SK-N-SH (cell line): ENCODE measurements at regions not wholly inside any gene's neighbourhood (a gene's known extent, or its start where the extent isn't known, plus 50 kb on each side); places are given as distances from the start of the nearest gene placed in this dataset.

Experiments
- CTCF ChIA-PET: fragments of 300-600, 350-600 bp; formaldehyde crosslinking; extraction: SDS; loops from one replicate; lab custom pipeline; 2021; lab: Yijun Ruan, JAX
- POLR2A ChIA-PET: fragments of 350-600 bp; sonication (Branson Sonifier 250); formaldehyde crosslinking; extraction: SDS; loops from one replicate; lab custom pipeline; 2020; ENCODE audit warnings: antibody characterized with exemption, inconsistent platforms; lab: Yijun Ruan, JAX
- DNase-seq: peaks from one replicate; pipeline ENCODE4 v3.0.0; 2012
- H2AFZ ChIP-seq: fragments of 200-600 bp; sonication (generic); 2 replicates; pipeline ENCODE4 v1.8.1; 2016; ENCODE audit warnings: antibody characterized with exemption, mild to moderate bottlenecking, low read depth
- H3F3A ChIP-seq: fragments of 200-600 bp; sonication (generic); replicated peaks from 2 replicates; pipeline ENCODE3; 2016; ENCODE audit warnings: antibody characterized with exemption, mild to moderate bottlenecking; ENCODE audit not compliant: insufficient read depth
- H3K27ac ChIP-seq, 2 experiments: fragments of 200-500 bp in 1 of 2; fragments of 200-600 bp in 1 of 2; sonication (Bioruptor generic) in 1 of 2; sonication (generic), shearing (Covaris generic) in 1 of 2; 2 replicates each; pipeline versions ENCODE4 v1.5.1 to v1.6.1; 2014 to 2016; ENCODE audit warnings: low read depth in 2 of 2, inconsistent platforms in 1 of 2, low read length in 1 of 2, mild to moderate bottlenecking in 1 of 2, mixed read lengths in 1 of 2
- H3K27me3 ChIP-seq: fragments of 200-600 bp; sonication (generic), shearing (Covaris generic); 2 replicates; pipeline ENCODE4 v1.6.1; 2016; ENCODE audit warnings: mixed run types; ENCODE audit not compliant: insufficient read depth
- H3K36me3 ChIP-seq, 2 experiments: fragments of 200-500 bp in 1 of 2; fragments of 200-600 bp in 1 of 2; sonication (Bioruptor generic) in 1 of 2; sonication (generic) in 1 of 2; replicated peaks in 1 of 2; 2 replicates each; pipeline versions ENCODE3 to v1.5.1; 2014 to 2016; ENCODE audit warnings: low read length in 1 of 2, mild to moderate bottlenecking in 1 of 2; ENCODE audit not compliant: insufficient read depth in 2 of 2, control insufficient read depth in 1 of 2
- H3K4me1 ChIP-seq, 2 experiments: fragments of 200-500 bp in 1 of 2; fragments of 200-600 bp in 1 of 2; sonication (Bioruptor generic) in 1 of 2; sonication (generic), shearing (Covaris generic) in 1 of 2; 2 replicates each; pipeline versions ENCODE4 v1.5.1 to v1.6.1; 2014 to 2016; ENCODE audit warnings: low read depth in 1 of 2, low read length in 1 of 2, mixed run types in 1 of 2; ENCODE audit not compliant: insufficient read depth in 2 of 2, control insufficient read depth in 1 of 2
- H3K4me2 ChIP-seq: fragments of 200-600 bp; sonication (generic), shearing (Covaris generic); 2 replicates; pipeline ENCODE4 v1.6.1; 2017; ENCODE audit warnings: mixed run types
- H3K4me3 ChIP-seq, 2 experiments: fragments of 200-500 bp in 1 of 2; fragments of 200-600 bp in 1 of 2; sonication (Bioruptor generic) in 1 of 2; sonication (generic), shearing (Covaris generic) in 1 of 2; 2 replicates each; pipeline versions ENCODE4 v1.5.1 to v1.8.1; 2014 to 2016; ENCODE audit warnings: low read depth in 2 of 2, inconsistent platforms in 1 of 2, low read length in 1 of 2, mild to moderate bottlenecking in 1 of 2, mixed read lengths in 1 of 2, moderate library complexity in 1 of 2
- H3K79me2 ChIP-seq: fragments of 200-600 bp; sonication (generic); 2 replicates; pipeline ENCODE4 v1.8.1; 2017; ENCODE audit warnings: mild to moderate bottlenecking; ENCODE audit not compliant: insufficient read depth
- H3K9ac ChIP-seq: fragments of 200-600 bp; sonication (generic); 2 replicates; pipeline ENCODE4 v1.6.1; 2017; ENCODE audit warnings: mixed run types
- H3K9me2 ChIP-seq: fragments of 200-600 bp; sonication (generic); 2 replicates; pipeline ENCODE4 v1.6.1; 2017; ENCODE audit warnings: mixed run types
- H3K9me3 ChIP-seq: fragments of 200-600 bp; sonication (generic); 2 replicates; pipeline ENCODE4 v1.6.1; 2017; ENCODE audit warnings: mixed run types, mild to moderate bottlenecking, moderate library complexity
- H4K20me1 ChIP-seq: fragments of 200-600 bp; sonication (generic); 2 replicates; pipeline ENCODE4 v1.6.1; 2017; ENCODE audit warnings: mild to moderate bottlenecking, mixed run types; ENCODE audit not compliant: insufficient read depth
- EP300 ChIP-seq, 2 experiments: IDR thresholded peaks; 2 replicates each; pipeline versions ENCODE4 v1.4.0 to v1.6.1; 2012; ENCODE audit warnings: borderline replicate concordance in 1 of 2, low read depth in 1 of 2, low read length in 1 of 2
- MAX ChIP-seq: IDR thresholded peaks from 2 replicates; pipeline ENCODE4 v1.4.0; 2012; ENCODE audit warnings: low read depth
- MXI1 ChIP-seq: IDR thresholded peaks from 2 replicates; pipeline ENCODE4 v1.6.1; 2012; ENCODE audit warnings: mild to moderate bottlenecking, low read depth, low read length, improper control_type of control experiment
- NFIC ChIP-seq: IDR thresholded peaks from 2 replicates; pipeline ENCODE4 v1.4.0; 2012; ENCODE audit warnings: borderline replicate concordance
- RAD21 ChIP-seq: IDR thresholded peaks from 2 replicates; pipeline ENCODE4 v1.6.1; 2012; ENCODE audit warnings: mild to moderate bottlenecking, low read length
- TAF1 ChIP-seq: IDR thresholded peaks from 2 replicates; pipeline ENCODE4 v1.6.1; 2012; ENCODE audit warnings: low read depth, mild to moderate bottlenecking, low read length, moderate library complexity, borderline replicate concordance
- TCF12 ChIP-seq: IDR thresholded peaks from 2 replicates; pipeline ENCODE4 v1.4.0; 2012
- ZBTB33 ChIP-seq: IDR thresholded peaks from 2 replicates; pipeline ENCODE4 v1.4.0; 2012; ENCODE audit warnings: low read depth, borderline replicate concordance
- WGBS: methylation state at CpG from one replicate; pipeline ENCODE4 v1.1.6; 2017; ENCODE audit warnings: low lambda C conversion rate; 5-methylcytosine and 5-hydroxymethylcytosine counted together
- TF ChIP-seq, protein P1 (sequence below): fragments of 200-600 bp; sonication (generic); IDR thresholded peaks from 2 replicates; pipeline ENCODE4 v1.6.1; 2017; ENCODE audit warnings: antibody characterized with exemption, mild to moderate bottlenecking, moderate library complexity
- TF ChIP-seq, protein P2 (sequence below): IDR thresholded peaks from 2 replicates; pipeline ENCODE4; 2012
- TF ChIP-seq, protein P3 (sequence below): fragments of 150-350 bp; IDR thresholded peaks from 2 replicates; pipeline ENCODE4 v1.6.1; 2016; ENCODE audit warnings: mild to moderate bottlenecking, low read depth, low read length
- TF ChIP-seq, protein P4 (sequence below): IDR thresholded peaks from 2 replicates; pipeline ENCODE4 v1.4.0; 2012; ENCODE audit warnings: low read depth, borderline replicate concordance

GRCh38 chr10:35912615-35913569 lies 270.8 kb upstream of the FZD8 start:
- Histone ChIP-seq H3K9me2 (no peaks in the 10 kb centered on the region), H3K4me3 (no peak overlapping the region), H4K20me1 (no peaks in the 10 kb centered on the region), H3K36me3 (no peaks in the 10 kb centered on the region), H3K9ac (no peak overlapping the region), H3F3A (peaks cover 33% of the 10 kb centered on the region), H3K4me1 (peaks cover 3 to 10% of the 10 kb centered on the region in 2 experiments; a peak in 3 of 4 replicates), H3K4me2 (0 out of 2 replicates have a peak overlapping the region, but pooled peaks have one; percentile 2), H3K79me2 (no peaks in the 10 kb centered on the region), H2AFZ (peak overlapping the region; percentile 42; the same call in 1 of the 2 replicates), H3K27me3 (no peaks in the 10 kb centered on the region), H3K27ac (peak overlapping the region in 1 of 2 experiments; percentile 35; a peak in 2 of 4 replicates), H3K9me3 (no peaks in the 10 kb centered on the region)
- no peak for DNase-seq
- CTCF ChIA-PET = no interaction called here
- POLR2A ChIA-PET = no interaction called here
- 17% methylated on average over 6 of the region's 6 CpGs for WGBS
- TF ChIP-seq, protein P1, sequence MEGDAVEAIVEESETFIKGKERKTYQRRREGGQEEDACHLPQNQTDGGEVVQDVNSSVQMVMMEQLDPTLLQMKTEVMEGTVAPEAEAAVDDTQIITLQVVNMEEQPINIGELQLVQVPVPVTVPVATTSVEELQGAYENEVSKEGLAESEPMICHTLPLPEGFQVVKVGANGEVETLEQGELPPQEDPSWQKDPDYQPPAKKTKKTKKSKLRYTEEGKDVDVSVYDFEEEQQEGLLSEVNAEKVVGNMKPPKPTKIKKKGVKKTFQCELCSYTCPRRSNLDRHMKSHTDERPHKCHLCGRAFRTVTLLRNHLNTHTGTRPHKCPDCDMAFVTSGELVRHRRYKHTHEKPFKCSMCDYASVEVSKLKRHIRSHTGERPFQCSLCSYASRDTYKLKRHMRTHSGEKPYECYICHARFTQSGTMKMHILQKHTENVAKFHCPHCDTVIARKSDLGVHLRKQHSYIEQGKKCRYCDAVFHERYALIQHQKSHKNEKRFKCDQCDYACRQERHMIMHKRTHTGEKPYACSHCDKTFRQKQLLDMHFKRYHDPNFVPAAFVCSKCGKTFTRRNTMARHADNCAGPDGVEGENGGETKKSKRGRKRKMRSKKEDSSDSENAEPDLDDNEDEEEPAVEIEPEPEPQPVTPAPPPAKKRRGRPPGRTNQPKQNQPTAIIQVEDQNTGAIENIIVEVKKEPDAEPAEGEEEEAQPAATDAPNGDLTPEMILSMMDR = no peak
- no peak for TF ChIP-seq ZBTB33
- no peak for TF ChIP-seq TAF1
- no peak for TF ChIP-seq RAD21
- no peak for TF ChIP-seq TCF12
- TF ChIP-seq, protein P2, sequence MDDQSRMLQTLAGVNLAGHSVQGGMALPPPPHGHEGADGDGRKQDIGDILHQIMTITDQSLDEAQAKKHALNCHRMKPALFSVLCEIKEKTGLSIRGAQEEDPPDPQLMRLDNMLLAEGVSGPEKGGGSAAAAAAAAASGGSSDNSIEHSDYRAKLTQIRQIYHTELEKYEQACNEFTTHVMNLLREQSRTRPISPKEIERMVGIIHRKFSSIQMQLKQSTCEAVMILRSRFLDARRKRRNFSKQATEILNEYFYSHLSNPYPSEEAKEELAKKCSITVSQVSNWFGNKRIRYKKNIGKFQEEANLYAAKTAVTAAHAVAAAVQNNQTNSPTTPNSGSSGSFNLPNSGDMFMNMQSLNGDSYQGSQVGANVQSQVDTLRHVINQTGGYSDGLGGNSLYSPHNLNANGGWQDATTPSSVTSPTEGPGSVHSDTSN = no peak
- TF ChIP-seq, protein P3, sequence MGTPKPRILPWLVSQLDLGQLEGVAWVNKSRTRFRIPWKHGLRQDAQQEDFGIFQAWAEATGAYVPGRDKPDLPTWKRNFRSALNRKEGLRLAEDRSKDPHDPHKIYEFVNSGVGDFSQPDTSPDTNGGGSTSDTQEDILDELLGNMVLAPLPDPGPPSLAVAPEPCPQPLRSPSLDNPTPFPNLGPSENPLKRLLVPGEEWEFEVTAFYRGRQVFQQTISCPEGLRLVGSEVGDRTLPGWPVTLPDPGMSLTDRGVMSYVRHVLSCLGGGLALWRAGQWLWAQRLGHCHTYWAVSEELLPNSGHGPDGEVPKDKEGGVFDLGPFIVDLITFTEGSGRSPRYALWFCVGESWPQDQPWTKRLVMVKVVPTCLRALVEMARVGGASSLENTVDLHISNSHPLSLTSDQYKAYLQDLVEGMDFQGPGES = no peak
- TF ChIP-seq MAX = no peak
- TF ChIP-seq, protein P4, sequence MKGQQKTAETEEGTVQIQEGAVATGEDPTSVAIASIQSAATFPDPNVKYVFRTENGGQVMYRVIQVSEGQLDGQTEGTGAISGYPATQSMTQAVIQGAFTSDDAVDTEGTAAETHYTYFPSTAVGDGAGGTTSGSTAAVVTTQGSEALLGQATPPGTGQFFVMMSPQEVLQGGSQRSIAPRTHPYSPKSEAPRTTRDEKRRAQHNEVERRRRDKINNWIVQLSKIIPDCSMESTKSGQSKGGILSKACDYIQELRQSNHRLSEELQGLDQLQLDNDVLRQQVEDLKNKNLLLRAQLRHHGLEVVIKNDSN = no peak
- TF ChIP-seq NFIC = no peak
- TF ChIP-seq EP300 (IDR thresholded peaks at IDR 0.05; ENCODE audit: borderline replicate concordance in 1 of 2, low read depth in 1 of 2, low read length in 1 of 2) = no peak
- no peak for TF ChIP-seq MXI1
